ENCODE measurements at regions not wholly inside any gene's neighbourhood (a gene's known extent, or its start where the extent isn't known, plus 50 kb on each side); places are given as distances from the start of the nearest gene placed in this dataset.
"Not testable (repeated sequence)": the region's sequence is repeated elsewhere in the genome, so short reads cannot be mapped to it uniquely, and the experiment has no call there.

DNA sequence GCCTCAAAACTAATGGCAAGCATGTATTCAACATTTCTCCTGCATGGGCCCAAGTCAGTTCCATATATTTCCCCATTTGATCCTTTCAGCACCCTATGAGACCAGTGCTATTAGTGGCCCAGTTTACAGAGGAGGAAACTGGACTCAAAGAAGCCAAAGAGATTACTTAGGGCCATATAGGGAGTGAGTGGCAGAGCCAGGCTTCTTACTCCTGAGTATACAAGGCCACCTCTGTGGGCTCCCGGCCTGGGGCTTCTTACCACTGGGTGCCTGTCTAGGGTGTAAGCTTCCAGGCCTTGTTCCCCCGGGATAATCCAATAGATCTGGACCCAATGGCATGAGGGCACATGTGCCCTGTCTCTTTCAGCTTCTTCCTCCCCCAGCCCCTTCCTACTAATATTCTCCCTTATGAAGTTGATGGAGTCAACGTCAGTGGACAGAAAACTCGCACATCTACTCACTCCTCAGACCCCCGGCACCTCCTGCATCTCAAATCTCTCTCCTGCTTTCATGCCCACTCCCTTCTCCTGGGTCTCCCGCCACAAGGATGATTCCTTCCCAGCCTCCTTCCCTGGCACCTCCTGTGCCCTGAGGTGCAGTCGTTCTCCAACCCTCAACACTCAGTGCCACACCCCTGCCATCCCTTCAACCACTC, 222.6 kb downstream of the ANAPC1 start:
- no peak for DNase-seq

DNA sequence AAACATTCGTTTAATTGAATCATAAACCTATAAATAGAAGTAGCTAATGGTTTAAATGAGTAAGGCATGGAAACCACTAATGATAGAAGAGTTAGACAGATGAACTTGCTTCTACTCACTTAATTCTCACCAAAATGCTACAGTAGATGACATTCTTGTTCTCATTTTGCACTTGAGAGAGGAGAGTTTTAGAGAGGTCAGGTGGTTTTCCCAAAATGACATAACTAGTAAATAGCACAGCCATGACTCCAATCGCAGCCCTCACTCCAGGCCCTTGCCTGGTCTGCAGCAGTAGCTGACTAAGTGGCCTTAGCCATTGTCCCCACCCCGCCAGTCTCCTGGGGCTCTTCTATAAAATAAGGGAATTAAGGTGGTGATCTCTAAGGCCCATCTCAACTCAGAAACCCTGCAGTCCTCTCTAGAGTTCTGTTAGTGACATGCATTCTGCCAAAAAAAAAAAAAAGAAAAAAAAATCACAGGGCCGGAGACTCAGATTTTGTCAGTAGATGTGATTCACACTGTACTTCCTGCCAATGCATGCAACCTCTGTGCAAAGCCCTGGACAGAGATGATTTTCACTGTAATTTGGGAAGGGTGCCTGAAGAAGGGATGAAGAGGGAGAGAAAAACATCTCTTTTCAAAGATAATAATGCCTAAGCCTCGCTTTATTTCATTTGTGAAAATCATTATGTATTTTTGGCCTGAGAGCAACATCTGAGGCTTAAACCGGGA, 221.8 kb downstream of the ANAPC1 start:
- DNase-seq, result no peak

DNA sequence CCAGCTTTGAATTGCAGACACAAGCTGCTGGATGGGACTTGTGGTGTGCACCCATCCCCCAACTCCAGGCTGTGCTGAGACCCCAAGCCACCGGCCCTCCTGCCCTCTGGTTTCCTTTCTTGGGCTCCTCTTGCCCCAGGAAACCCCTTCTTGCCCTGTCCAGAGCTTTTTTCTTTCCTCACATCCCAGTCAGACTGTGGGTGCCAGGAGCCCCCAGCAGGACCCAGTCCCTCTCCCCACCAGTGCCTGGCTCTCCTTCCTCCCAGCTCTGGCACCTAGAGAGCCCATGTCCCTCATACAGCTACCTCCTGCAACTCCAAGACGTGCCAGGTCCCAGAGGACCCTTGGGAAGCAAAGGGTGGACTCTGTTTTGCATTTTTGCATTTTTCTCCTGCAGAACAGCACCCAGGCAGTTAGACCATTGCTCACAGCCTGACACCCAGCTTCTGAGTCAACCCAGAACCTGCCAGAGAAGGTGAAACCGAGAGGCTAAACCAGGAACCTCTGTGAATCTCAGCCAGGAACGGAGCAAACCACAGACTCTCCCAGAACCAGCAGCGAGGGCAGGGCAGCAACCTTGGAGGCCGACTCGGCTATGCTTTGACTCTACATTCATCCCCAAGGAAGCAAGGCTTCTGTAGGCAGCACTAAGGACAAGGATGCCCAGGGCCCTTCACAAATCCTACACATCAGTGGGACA, 221.1 kb downstream of the ANAPC1 start:
- no peak for DNase-seq

DNA sequence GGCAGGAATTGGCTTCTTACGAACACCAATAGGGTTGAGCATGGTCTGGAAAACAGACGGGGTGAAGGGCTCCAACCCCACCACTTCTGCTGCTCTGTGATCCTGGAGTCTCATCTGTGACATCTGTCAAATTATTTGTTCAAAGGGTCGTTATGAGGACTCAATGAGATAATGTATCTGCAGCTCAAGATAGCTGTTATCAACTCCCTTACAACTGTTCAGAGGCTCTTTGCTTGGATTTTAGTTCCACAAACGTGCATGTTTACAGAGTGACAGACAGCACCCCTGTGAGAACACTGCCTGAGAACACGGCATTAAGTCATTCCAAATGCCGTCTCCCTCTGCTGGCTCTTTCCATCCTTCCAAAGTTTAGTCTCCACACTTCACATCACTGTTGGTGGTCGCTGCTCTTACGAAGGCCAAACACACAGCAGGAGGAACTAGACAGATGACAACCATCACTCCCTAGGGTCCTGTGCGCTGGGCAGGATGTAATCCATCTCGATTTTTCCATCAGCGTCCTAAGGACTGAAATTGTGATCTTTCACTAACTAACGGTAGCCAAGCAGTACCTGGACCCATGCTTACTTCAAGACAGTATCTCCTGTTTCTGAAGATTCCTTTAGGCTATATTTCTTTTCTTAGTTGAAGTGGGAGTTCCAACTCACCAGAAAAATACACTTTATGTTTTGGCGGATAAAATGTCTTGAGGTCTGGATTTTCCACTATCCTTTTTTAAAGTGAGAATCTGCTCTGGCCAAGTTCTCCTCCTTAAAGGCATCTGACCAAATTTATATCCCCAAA, 220.3 kb downstream of the ANAPC1 start:
- DNase-seq, result no peak

DNA sequence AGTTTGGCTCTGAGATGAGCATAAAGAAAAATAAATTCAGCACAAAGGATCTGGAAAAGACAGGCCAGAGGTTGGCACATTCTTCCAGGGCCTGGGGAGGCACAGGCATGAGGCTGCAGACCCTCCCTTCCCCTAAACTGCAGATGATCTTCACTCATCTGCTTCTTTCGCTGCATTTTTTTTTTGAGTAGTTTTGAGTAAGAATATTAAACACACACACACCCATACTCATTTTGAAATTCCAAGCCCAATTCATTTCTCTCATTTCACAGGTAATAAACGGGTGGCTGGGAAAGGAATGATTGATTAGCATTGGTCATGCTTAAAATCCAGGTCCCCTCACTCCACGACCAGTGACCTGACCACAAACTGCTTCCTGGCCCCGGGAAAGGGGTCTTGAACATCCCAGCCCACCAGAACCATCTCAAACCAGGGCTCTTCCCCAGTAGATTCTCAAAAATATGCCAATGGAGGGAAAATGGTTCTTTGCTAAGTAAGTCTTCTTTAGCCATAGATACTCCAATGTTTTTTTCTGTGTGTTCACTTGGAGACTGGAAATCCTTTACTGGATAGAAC, 219.6 kb downstream of the ANAPC1 start:
- no peak for DNase-seq

DNA sequence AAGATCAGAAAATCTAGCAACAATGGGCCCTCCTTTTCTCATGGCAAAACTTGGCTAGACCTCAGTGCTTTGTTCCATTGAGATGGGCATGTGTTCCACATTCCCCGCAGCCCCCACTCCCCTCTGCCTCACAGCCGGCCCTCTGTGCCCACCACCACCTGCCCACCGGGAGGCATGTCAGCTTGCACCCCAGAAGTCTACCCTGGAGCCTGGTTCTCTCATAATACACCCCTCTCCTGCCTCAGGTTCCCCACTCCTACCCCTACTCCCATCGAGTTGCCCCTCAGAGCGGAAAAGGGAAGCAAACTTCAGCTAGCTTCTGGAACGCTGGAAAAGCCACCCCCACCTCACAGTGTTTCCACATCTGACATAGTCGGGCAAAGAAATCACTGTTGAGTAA, 219.0 kb downstream of the ANAPC1 start:
- no peak for DNase-seq

DNA sequence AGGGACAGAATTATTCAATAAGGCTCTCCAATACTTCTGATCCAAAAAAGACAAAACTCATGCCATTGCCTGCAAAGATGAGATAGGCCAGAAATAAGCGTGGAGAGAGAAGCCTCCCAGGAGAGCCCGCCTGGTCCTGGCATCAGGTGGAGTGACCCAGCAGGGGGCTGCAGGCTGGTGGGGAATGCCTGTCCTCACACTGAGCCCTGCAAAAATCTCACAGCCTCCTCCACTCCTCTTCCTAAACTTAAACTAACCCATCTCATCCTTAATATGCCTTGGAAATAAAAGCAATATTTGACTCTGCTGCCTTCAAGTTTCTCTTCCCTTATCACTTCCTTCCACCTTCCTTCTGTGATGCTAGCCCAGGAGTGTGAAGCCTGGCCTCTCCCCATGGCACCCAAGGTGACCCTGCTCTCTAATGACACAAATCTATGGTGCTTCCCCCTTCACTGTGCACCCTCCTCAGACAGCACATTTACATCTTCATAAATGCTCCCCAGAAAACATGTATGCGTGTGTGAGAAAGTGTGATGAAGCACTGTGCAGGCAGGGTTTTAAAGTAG, 218.4 kb downstream of the ANAPC1 start:
- no peak for DNase-seq

DNA sequence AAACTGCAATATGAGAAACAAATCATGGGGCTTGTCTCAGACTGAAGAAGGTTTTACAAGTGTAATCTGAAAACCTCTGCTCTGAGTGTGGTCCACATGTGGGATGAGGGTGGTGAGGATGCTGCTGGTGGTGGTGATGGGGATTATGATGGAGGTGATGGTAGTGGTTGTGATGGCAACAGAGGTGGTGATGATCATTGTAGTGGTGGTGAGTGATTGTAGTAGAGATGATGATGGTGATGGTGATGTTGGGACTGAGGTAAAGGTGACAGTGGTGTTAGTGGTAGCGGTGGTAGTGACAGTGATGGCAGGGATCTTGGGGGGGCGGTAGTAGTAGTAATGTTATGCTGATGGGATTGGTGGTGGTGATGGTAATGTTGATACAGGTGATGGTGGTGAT, 217.8 kb downstream of the ANAPC1 start:
- DNase-seq, result no peak

DNA sequence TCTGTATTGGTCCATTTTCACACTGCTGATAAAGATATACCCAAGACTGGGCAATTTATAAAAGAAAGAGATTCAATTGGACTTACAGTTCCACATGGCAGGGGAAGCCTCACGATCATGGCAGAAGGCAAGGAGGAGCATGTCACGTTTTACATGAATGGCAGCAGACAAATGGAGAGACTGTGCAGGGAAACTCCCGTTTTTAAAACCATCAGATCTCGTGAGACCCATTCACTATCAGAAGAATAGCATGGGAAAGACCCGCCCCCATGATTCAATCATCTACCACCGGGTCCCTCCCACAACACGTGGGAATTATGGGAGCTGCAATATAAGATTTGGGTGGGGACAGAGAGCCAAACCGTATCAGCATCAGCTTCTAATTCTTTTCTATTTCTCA, 217.0 kb downstream of the ANAPC1 start:
- no peak for DNase-seq

DNA sequence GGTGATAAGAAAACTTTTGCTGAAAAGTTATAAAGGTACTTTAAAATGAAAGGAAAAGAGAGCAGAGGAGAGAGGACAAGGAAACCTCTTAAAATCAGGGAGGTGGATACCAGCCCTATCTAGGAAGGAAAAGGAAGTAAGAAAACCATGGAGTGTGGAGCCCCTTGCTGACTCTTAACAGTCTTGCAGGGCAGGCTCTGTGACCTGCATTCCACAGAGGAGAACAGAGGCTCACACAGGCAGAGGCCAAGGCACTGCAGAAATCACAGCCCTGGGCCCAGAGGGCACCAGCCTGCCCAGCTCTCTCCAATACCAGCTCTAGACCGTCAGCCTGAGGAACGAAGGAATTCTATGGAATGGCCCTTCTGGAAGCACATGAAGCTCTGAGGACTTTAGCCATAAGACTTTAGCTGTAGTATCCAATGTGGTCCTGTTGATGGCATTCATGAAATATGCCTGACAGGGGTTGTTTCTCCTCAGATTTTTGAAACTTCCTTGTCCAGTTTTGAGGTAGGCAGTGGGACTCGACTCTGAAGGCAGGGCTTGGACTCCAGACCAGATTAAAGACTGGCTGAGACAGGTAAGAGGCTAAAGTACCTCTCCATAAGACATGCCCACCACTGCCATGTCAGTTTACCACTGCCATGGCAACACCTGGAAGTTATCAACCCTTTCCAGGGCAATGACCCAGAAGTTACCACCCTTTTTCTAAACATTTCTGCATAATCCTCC, 216.3 kb downstream of the ANAPC1 start:
- DNase-seq, result no peak

DNA sequence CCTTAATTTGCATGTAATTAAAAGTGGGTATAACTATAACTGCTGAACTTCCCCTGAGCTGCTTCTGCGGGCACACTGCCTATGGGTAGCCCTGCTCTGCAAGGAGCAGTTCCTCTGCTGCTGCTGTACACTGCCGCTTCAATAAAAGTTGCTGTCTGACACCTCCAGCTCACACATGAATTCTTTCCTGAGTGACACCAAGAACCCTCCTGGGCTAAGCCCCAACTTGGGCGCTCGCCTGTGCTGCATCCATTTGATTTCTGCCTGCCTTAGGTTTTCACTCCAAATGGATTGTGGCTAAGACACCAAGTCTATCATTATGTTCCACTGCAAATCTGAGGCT, 215.7 kb downstream of the ANAPC1 start:
- DNase-seq, result no peak

DNA sequence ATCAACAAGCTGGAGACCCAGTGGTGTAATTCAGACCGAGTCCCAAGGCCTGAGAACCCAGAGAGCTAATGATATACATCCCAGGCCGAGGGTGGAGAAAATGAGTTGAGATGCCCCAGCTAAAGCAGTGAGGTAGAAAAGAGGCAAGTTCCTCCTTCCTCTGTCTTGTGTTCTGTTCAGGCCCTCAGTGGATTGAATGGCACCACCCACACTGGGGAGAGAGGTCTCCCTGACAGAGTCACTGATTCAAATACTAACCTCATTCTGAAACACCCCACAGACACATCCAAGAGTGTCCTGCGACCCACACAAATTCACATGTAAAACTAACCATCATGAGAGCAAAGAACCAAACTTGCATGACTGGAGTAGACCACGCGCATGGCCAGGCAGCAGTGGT, 215.3 kb downstream of the ANAPC1 start:
- DNase-seq, result no peak

DNA sequence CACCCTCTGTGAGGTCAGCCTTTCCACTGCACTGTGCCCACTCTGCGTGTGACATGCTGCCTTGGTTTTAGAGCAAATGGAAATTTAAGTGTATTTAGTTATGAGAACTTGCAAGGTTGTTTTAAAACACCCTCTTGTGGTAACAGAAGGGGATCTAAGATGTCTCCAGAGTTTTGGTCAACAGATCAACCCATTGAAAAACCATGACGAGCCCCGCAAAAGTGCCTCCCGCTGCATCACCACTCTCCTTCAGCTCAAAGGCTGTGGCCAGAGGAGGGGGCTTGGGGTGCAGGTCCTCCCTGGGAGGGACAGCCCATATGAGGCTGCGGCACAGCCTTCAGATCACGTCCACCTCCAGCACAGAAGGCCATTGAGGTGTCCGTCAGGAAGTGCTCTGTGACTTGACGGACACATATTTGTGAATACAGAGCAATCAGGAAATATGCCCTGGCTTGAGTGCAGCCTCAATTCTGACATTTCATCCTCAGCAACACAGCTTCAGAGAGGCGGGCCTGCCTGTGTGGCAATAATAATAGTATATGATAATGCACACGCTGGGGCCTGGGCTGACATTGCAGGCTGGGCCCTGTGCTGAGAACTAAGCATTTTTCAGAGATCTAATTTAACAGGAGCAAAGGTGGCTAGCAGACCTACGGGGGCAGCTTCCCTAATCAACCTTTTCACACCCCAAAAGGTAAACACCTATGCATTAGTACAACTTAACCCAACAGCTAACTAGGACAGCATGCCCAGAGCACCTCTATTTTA, 213.9 kb downstream of the ANAPC1 start:
- no peak for DNase-seq

DNA sequence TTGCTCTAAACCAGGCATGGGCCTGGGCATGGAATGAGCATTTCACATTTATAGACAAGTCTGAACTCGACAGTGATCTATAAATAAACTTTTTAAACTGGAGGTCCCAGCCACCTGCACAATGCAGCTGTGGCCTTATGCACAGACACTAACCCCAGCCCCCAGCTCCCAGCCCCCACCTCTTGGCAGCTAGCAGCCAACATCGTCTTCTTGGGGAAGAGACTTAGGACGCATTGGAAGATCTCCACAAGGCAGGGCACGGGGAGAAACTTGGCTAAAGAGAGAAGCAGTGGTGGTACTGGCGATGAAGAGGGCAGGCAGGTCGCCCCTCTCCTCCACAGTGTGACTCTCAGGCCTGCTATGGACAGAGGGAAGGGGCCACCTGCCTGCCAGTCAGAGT, 213.2 kb downstream of the ANAPC1 start:
- DNase-seq, result no peak

DNA sequence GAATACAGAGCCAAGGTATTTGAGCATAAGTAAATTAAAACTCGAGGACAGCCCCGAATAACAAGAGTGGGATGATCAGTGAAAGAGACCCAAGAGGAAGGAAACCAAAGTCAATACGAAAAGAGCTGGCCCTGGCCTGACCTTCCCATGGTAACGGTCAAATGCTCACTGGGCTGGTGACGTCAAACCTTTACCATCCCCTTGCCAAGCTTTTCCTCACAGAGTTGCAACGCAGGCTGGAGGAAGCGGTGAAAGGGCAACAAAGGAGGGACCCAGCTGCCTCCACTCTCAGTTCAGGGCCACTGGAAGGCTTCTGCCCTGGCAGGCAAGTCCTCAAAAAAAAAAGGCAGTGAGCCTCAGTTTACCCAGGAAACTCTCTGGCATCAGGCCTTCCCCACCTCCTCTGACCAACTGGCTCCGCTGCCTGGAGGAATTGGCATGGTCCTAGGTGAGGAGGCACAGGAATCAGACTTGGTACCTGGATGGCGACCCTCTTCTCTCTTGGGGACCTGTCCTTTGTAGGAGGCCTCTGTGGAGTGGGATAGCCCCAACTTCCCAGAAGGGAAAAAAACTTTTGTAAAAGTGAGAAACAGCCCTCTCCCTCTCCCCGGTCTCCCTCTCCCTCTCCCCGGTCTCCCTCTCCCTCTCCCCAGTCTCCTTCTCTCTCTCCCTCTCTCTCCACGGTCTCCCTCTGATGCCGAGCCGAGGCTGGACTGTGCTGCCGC, 212.4 kb downstream of the ANAPC1 start:
- no peak for DNase-seq

DNA sequence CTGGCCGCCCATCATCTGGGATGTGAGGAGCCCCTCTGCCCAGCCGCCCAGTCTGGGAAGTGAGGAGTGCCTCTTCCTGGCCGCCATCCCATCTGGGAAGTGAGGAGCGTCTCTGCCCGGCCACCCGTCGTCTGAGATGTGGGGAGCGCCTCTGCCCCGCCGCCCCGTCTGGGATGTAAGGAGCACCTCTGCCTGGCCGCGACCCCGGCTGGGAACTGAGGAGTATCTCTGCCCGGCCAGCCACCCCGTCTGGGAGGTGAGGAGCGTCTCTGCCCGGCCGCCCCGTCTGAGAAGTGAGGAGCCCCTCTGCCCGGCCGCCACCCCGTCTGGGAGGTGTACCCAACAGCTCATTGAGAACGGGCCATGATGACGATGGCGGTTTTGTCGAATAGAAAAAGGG, 211.4 kb downstream of the ANAPC1 start:
- not testable (repeated sequence) for DNase-seq

DNA sequence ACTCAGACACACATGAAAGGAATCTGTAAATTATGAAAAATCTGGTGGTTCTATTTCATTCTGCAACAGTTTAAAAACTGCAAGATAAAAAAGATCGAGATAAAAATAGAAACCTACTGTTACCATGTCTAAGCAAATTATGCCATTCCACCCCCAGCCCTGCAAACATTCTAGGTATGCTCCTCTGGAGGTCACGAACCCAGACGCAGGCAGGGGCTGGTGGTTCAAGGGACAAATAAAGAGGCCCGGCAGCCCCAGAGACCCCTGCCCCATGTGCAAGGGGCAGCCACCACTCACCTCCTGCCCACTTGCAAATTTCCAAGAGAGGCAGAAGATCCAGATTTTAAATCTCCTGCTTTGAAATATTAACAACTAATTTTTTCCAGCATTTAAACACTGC, 210.5 kb downstream of the ANAPC1 start:
- no peak for DNase-seq

DNA sequence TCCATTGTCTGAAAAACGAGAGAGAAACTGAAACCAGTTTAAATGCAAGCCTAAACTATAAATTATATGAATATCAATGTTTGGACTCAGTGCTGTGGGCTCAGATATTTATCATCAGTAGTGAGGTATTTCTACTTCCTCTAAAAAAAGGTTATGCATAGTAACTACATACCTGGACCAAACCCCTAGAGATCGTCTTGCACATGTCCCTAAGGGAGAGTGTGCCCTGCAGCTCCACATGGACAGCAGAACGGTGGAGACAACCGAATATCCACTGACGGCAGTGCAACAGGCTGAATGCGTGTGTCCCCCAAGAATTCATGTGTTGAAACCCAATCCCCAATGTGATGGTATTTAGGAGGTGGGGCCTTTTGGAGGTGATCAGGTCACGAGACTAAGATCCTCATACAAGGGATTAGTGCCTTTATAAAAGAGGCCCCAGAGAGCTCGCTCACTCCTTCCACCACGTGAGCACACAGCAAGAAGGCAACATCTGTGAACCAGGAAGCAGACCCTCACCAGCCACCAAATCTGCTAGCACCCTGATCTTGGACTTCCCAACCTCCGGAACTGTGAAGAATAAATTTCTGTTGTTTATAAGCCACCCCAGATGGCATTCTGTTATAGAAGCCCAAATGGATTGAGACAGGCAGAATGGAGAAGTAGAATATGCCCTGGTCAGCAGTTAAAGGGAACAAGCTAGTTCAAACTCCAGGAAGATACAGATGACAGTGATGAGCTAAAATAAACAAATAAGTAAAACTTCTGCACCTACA, 208.4 kb downstream of the ANAPC1 start:
- no peak for DNase-seq

DNA sequence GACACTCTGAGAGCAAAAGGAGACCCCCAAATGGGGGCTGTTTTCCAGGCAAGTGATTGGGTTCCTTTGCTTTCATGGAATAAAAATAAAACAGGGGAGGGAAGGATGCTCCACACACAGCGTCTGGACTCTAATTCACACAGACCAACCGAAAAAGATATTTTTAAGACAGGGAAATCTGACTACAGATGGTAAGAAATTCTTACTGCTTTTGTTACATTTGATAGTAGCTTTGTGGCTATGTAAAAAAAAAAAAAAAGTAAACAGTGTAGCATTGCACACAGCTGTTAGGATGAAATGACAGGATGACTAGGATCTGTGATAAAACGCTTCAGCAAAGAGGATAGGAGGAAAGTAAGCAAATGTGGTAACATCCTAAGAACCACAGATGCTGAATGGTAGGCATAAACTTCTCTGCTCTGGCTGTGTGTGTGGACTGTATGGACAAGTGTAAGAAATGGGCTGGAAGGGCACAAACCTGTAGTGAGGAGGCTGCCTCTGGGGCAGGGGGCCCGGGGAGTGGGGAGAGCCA, 207.6 kb downstream of the ANAPC1 start:
- no peak for DNase-seq

Measured in NCI-H1930 (cell line).